ENCODE measurements at regions not wholly inside any gene's neighbourhood (a gene's known extent, or its start where the extent isn't known, plus 50 kb on each side); places are given as distances from the start of the nearest gene placed in this dataset.

- no peaks in the 10 kb centered on the region for H3K27me3 ChIP-seq (replicated peaks; ENCODE audit: insufficient read depth, low read length)
- no peaks in the 10 kb centered on the region for H3K36me3 ChIP-seq (replicated peaks; ENCODE audit: insufficient read depth, low read length)
- H3K27ac ChIP-seq (ENCODE audit: low read length): no peak overlapping the region
- H4K20me1 ChIP-seq (ENCODE audit: insufficient read depth, low read length): no peaks in the 10 kb centered on the region
- DNase-seq: no peak
- no peak overlapping the region for H3K9ac ChIP-seq (ENCODE audit: low read length)
- H3K4me3 ChIP-seq (ENCODE audit: low read length): no peak overlapping the region
- no peaks in the 10 kb centered on the region for H3K79me2 ChIP-seq (ENCODE audit: low read length)
- H3K9me3 ChIP-seq (replicated peaks; ENCODE audit: insufficient read depth, low read length): no peaks in the 10 kb centered on the region
- no peak for TF ChIP-seq CTCF (IDR thresholded peaks at IDR 0.05; ENCODE audit: low read length)
- no peak for TF ChIP-seq EZH2 (optimal IDR thresholded peaks at IDR 0.05; ENCODE audit: low read depth, low read length)
- TF ChIP-seq EZH2phosphoT487 (IDR thresholded peaks at IDR 0.05; ENCODE audit: low read length): no peak
- no peaks in the 10 kb centered on the region for H3F3A ChIP-seq (ENCODE audit: insufficient read depth, low read length)
- no peaks in the 10 kb centered on the region for H3K4me1 ChIP-seq (ENCODE audit: low read length)
- no peak overlapping the region for H3K4me2 ChIP-seq (ENCODE audit: low read depth, low read length)
- H2AFZ ChIP-seq (ENCODE audit: low read length): no peak overlapping the region
- H3K9me2 ChIP-seq (replicated peaks; ENCODE audit: insufficient read depth, low read length): no peaks in the 10 kb centered on the region
Observed at GRCh38 chr20:11248687-11249638, 575.2 kb upstream of the JAG1 start.

GRCh38 chr20:11249683-11250082 is 575.9 kb upstream of the JAG1 start:
- Histone ChIP-seq H3K27me3 (replicated peaks; ENCODE audit: insufficient read depth, low read length) (no peaks in the 10 kb centered on the region), H3K9me3 (replicated peaks; ENCODE audit: insufficient read depth, low read length) (no peaks in the 10 kb centered on the region), H2AFZ (ENCODE audit: low read length) (no peak overlapping the region), H3F3A (ENCODE audit: insufficient read depth, low read length) (no peaks in the 10 kb centered on the region), H4K20me1 (ENCODE audit: insufficient read depth, low read length) (no peaks in the 10 kb centered on the region), H3K4me1 (ENCODE audit: low read length) (no peaks in the 10 kb centered on the region), H3K79me2 (ENCODE audit: low read length) (no peaks in the 10 kb centered on the region), H3K4me2 (ENCODE audit: low read depth, low read length) (no peak overlapping the region), H3K36me3 (replicated peaks; ENCODE audit: insufficient read depth, low read length) (no peaks in the 10 kb centered on the region), H3K9me2 (replicated peaks; ENCODE audit: insufficient read depth, low read length) (no peaks in the 10 kb centered on the region), H3K4me3 (ENCODE audit: low read length) (no peak overlapping the region), H3K9ac (ENCODE audit: low read length) (no peak overlapping the region), H3K27ac (ENCODE audit: low read length) (no peak overlapping the region)
- no peak for DNase-seq
- TF ChIP-seq EZH2phosphoT487 (IDR thresholded peaks at IDR 0.05; ENCODE audit: low read length): no peak
- TF ChIP-seq EZH2 (optimal IDR thresholded peaks at IDR 0.05; ENCODE audit: low read depth, low read length): no peak
- TF ChIP-seq CTCF (IDR thresholded peaks at IDR 0.05; ENCODE audit: low read length): no peak

- no peaks in the 10 kb centered on the region for H3K36me3 ChIP-seq (replicated peaks; ENCODE audit: insufficient read depth, low read length)
- H3K9me2 ChIP-seq (replicated peaks; ENCODE audit: insufficient read depth, low read length): no peaks in the 10 kb centered on the region
- H3K4me3 ChIP-seq (ENCODE audit: low read length): no peak overlapping the region
- H3K27ac ChIP-seq (ENCODE audit: low read length): no peak overlapping the region
- DNase-seq: no peak
- H3K27me3 ChIP-seq (replicated peaks; ENCODE audit: insufficient read depth, low read length): no peaks in the 10 kb centered on the region
- no peaks in the 10 kb centered on the region for H3K4me1 ChIP-seq (ENCODE audit: low read length)
- H3K9ac ChIP-seq (ENCODE audit: low read length): no peak overlapping the region
- H2AFZ ChIP-seq (ENCODE audit: low read length): no peak overlapping the region
- no peaks in the 10 kb centered on the region for H4K20me1 ChIP-seq (ENCODE audit: insufficient read depth, low read length)
- TF ChIP-seq EZH2 (optimal IDR thresholded peaks at IDR 0.05; ENCODE audit: low read depth, low read length) (no peak), CTCF (IDR thresholded peaks at IDR 0.05; ENCODE audit: low read length) (no peak), EZH2phosphoT487 (IDR thresholded peaks at IDR 0.05; ENCODE audit: low read length) (no peak)
- no peaks in the 10 kb centered on the region for H3K9me3 ChIP-seq (replicated peaks; ENCODE audit: insufficient read depth, low read length)
- no peaks in the 10 kb centered on the region for H3F3A ChIP-seq (ENCODE audit: insufficient read depth, low read length)
- H3K79me2 ChIP-seq (ENCODE audit: low read length): no peaks in the 10 kb centered on the region
- H3K4me2 ChIP-seq (ENCODE audit: low read depth, low read length): no peak overlapping the region; the same call in 1 of the 2 replicates
Observed at GRCh38 chr20:11252447-11252846, 578.6 kb upstream of the JAG1 start.
